ENCODE measurements at regions not wholly inside any gene's neighbourhood (a gene's known extent, or its start where the extent isn't known, plus 50 kb on each side); places are given as distances from the start of the nearest gene placed in this dataset.
"Not testable (repeated sequence)": the region's sequence is repeated elsewhere in the genome, so short reads cannot be mapped to it uniquely, and the experiment has no call there.

- Mint-ChIP-seq H3K4me1 (no peaks in the 10 kb centered on the region), H3K27me3 (ENCODE audit: low read depth in 3 of 3) (peaks cover 1 to 3% (median 2%) of the 10 kb centered on the region in 3 donors), H3K36me3 (no peaks in the 10 kb centered on the region), H3K9me3 (peaks cover 0 to 3% (median 0%) of the 10 kb centered on the region in 6 donors), H3K4me3 (no peak overlapping the region), H3K27ac (no peak overlapping the region)
- no peak for DNase-seq
Observed at GRCh38 chr6:88459189-88459588, 293.0 kb upstream of the CNR1 start.

GRCh38 chr6:88458662-88459061 is 292.5 kb upstream of the CNR1 start:
- no peak for DNase-seq
- no peaks in the 10 kb centered on the region for H3K36me3 Mint-ChIP-seq
- peaks cover 0 to 3% (median 0%) of the 10 kb centered on the region in 6 donors for H3K9me3 Mint-ChIP-seq
- peaks cover 1 to 3% (median 2%) of the 10 kb centered on the region in 3 donors for H3K27me3 Mint-ChIP-seq (ENCODE audit: low read depth in 3 of 3)
- no peak overlapping the region for H3K27ac Mint-ChIP-seq
- H3K4me3 Mint-ChIP-seq: no peak overlapping the region
- no peaks in the 10 kb centered on the region for H3K4me1 Mint-ChIP-seq

DNA sequence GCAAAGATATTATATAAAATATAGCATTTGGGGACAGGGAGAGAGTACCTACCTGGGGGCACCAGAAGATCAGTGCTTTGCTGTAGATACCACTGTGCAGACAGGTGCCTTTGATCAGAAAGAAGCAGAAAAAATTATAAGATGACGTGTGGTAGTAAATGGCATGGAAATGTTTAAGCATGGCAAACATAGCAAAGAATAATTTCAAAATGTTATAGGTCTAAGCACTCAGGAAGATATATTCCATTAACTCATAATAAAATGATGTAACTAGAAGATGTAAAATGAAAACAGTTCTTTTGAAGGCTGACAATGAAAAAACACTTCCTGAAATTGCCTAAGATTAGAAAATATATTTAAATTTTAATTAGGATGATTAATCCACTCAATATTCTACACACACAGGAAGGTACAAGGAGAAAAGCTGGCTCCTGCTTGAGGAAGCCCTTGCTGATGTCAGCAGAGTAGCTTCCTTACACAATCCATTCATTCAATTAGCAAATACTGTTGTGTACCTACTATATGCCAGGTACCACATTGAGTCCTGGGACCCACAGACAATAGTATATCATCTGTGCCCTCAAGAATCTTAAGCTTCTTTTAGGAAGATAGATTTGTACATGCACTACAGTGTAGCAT is 290.2 kb upstream of the CNR1 start:
- no peaks in the 10 kb centered on the region for H3K4me1 Mint-ChIP-seq
- H3K4me3 Mint-ChIP-seq: no peak overlapping the region
- no peaks in the 10 kb centered on the region for H3K36me3 Mint-ChIP-seq
- H3K27ac Mint-ChIP-seq: no peak overlapping the region
- no peaks in the 10 kb centered on the region for H3K27me3 Mint-ChIP-seq (ENCODE audit: low read depth in 3 of 3)
- no peak for DNase-seq
- H3K9me3 Mint-ChIP-seq: peaks cover 0 to 3% (median 0%) of the 10 kb centered on the region in 6 donors

DNA sequence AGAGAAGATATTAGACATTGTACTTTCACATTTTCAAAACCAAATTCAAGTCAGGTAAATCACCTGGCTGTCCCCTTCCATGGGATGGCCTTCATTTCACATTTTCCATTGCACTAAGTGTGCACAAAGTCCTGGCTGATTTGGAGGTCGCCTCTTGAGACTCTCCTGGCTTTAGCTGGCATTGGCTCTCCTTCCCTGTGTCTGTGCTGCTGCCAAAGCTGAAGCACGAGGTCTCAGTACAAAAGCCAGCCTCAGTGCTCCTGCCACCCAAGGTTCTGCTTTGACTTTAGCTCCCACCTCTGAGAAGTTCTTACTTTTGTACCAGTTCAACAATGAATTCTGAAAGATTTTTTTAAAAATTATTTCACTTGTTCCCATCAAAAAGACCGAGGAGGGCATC is 289.2 kb upstream of the CNR1 start:
- no peak overlapping the region for H3K4me3 Mint-ChIP-seq
- H3K27me3 Mint-ChIP-seq (ENCODE audit: low read depth in 3 of 3): no peaks in the 10 kb centered on the region
- H3K36me3 Mint-ChIP-seq: no peaks in the 10 kb centered on the region
- no peak for DNase-seq
- H3K27ac Mint-ChIP-seq: no peak overlapping the region
- H3K9me3 Mint-ChIP-seq: peaks cover 0 to 6% (median 2%) of the 10 kb centered on the region in 6 donors
- no peaks in the 10 kb centered on the region for H3K4me1 Mint-ChIP-seq

- no peak overlapping the region for H3K27ac Mint-ChIP-seq
- no peak for DNase-seq
- H3K36me3 Mint-ChIP-seq: no peaks in the 10 kb centered on the region
- H3K4me1 Mint-ChIP-seq: no peaks in the 10 kb centered on the region
- H3K27me3 Mint-ChIP-seq (ENCODE audit: low read depth in 3 of 3): no peaks in the 10 kb centered on the region
- H3K4me3 Mint-ChIP-seq: no peak overlapping the region
- H3K9me3 Mint-ChIP-seq: peaks cover 0 to 6% (median 3%) of the 10 kb centered on the region in 6 donors
Observed at GRCh38 chr6:88454658-88455057, 288.5 kb upstream of the CNR1 start.

- Mint-ChIP-seq H3K4me1 (no peaks in the 10 kb centered on the region), H3K36me3 (no peaks in the 10 kb centered on the region), H3K27ac (no peak overlapping the region), H3K4me3 (no peak overlapping the region), H3K9me3 (peaks cover 0 to 12% (median 4%) of the 10 kb centered on the region in 6 donors), H3K27me3 (ENCODE audit: low read depth in 3 of 3) (peaks cover 2 to 3% (median 3%) of the 10 kb centered on the region in 3 donors)
- DNase-seq: no peak
Observed at GRCh38 chr6:88449770-88450169, 283.6 kb upstream of the CNR1 start.

DNA sequence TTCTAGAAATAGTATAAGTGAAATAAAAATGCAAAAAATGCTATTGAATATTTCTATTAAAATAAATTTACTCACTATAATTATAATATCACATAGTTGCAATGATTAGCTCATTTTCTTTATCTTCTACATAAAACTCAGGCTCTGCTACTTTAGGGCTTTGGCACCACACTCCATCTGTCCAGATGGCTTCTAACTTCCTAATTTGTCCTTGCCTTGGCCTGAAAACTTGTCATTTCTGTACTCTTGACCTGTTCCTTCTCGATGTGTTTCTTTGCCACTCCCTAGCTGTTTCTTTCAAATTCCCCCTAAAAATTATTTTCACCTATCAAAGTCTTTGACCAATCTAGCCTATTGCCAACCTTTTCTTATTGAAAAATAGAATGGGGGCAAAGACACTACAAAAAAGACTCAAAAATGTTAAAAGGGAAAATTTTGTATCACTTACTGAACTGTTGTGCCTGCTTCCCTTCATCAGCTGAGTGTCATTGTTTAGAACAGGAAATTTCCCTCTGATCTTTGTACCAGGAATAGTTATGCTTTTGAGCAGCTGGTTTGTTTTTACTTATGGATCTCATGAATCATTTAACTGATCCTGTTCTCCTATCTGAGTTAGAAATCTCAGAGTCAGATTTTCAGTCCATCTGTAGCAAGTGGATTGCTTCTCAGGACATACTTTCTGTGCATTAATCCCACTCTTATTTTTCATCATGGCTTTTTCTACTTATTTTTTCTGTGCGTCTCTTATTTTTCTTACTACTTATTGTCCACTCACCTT is 279.2 kb upstream of the CNR1 start:
- Mint-ChIP-seq H3K27ac (no peak overlapping the region), H3K27me3 (ENCODE audit: low read depth in 3 of 3) (peaks cover 2 to 3% (median 3%) of the 10 kb centered on the region in 3 donors), H3K4me3 (no peak overlapping the region), H3K4me1 (no peaks in the 10 kb centered on the region), H3K36me3 (no peaks in the 10 kb centered on the region), H3K9me3 (peaks cover 0 to 7% (median 5%) of the 10 kb centered on the region in 6 donors)
- DNase-seq: no peak

- DNase-seq: no peak
- Mint-ChIP-seq H3K36me3 (no peaks in the 10 kb centered on the region), H3K27me3 (ENCODE audit: low read depth in 3 of 3) (peaks cover 2 to 3% (median 3%) of the 10 kb centered on the region in 3 donors), H3K9me3 (peaks cover 0 to 7% (median 3%) of the 10 kb centered on the region in 6 donors), H3K4me1 (no peaks in the 10 kb centered on the region), H3K4me3 (no peak overlapping the region), H3K27ac (no peak overlapping the region)
Observed at GRCh38 chr6:88443554-88443953, 277.4 kb upstream of the CNR1 start.

- H3K4me1 Mint-ChIP-seq: no peaks in the 10 kb centered on the region
Observed at GRCh38 chr6:88442737-88443136, 276.6 kb upstream of the CNR1 start.

DNA sequence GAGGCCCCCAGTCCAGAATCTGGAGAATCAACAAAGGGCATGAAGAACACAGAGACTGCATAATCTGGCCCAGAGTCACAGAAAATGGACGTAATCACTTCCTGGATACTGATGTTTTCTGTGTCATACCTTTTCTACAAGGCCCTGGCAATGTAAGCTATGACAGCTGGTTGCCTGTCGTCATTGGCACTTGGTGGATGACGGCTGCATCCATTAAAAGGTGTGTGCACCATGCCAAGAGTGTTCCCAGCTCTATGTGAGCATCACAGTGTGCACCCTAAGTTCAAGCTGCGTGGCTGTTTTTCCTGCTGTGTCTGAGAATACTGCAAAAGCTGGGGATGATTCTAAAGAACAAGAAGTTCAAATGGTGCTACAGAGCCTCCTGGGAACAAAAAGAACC is 275.2 kb upstream of the CNR1 start:
- no peak for DNase-seq
- H3K4me1 Mint-ChIP-seq: no peaks in the 10 kb centered on the region

More at GRCh38 chr6:88442737-88443136, 276.6 kb upstream of the CNR1 start:
- no peak overlapping the region for H3K4me3 Mint-ChIP-seq
- peaks cover 0 to 7% (median 2%) of the 10 kb centered on the region in 6 donors for H3K9me3 Mint-ChIP-seq
- H3K36me3 Mint-ChIP-seq: no peaks in the 10 kb centered on the region
- DNase-seq: no peak
- peaks cover 2 to 4% (median 3%) of the 10 kb centered on the region in 3 donors for H3K27me3 Mint-ChIP-seq (ENCODE audit: low read depth in 3 of 3)
- H3K27ac Mint-ChIP-seq: no peak overlapping the region

GRCh38 chr6:88428068-88428467 is 261.9 kb upstream of the CNR1 start:
- Mint-ChIP-seq H3K27me3 (ENCODE audit: low read depth in 3 of 3) (peaks cover 2% of the 10 kb centered on the region in 3 donors), H3K36me3 (no peaks in the 10 kb centered on the region), H3K27ac (no peak overlapping the region), H3K4me3 (no peak overlapping the region), H3K4me1 (no peaks in the 10 kb centered on the region), H3K9me3 (peaks cover 0 to 11% (median 1%) of the 10 kb centered on the region in 6 donors)
- no peak for DNase-seq

More for the DNA sequence above, 275.2 kb upstream of the CNR1 start:
- Mint-ChIP-seq H3K27me3 (ENCODE audit: low read depth in 3 of 3) (peaks cover 0 to 3% (median 1%) of the 10 kb centered on the region in 3 donors), H3K4me3 (no peak overlapping the region), H3K27ac (no peak overlapping the region), H3K9me3 (peaks cover 0 to 4% (median 0%) of the 10 kb centered on the region in 6 donors), H3K36me3 (no peaks in the 10 kb centered on the region)

DNA sequence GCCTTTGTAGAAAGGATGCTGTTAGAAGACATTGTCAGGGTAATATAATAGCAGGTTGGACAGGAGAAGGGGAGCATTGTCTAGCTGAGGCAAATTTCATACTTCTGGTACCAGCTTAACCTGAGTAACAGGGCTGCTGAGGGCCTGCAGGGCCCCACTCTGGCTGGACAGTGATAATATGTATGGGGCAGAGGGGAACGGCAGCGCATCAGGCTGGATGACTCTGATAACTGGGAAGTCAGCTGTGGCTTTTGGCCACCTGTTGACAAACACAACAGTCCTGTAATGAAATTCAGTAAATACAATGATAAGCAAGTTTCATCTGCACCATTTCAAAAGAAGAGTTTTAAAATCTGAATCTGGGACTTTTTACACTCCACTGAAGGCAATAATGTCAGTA is 259.9 kb upstream of the CNR1 start:
- H3K36me3 Mint-ChIP-seq: no peaks in the 10 kb centered on the region
- no peak overlapping the region for H3K27ac Mint-ChIP-seq
- DNase-seq: no peak
- no peaks in the 10 kb centered on the region for H3K4me1 Mint-ChIP-seq
- H3K4me3 Mint-ChIP-seq: no peak overlapping the region
- peaks cover 2 to 4% (median 2%) of the 10 kb centered on the region in 3 donors for H3K27me3 Mint-ChIP-seq (ENCODE audit: low read depth in 3 of 3)
- peaks cover 0 to 8% (median 0%) of the 10 kb centered on the region in 6 donors for H3K9me3 Mint-ChIP-seq

- Mint-ChIP-seq H3K4me1 (no peaks in the 10 kb centered on the region), H3K27me3 (ENCODE audit: low read depth in 3 of 3) (peaks cover under 1 to 2% (median 2%) of the 10 kb centered on the region in 3 donors), H3K4me3 (no peak overlapping the region), H3K27ac (no peak overlapping the region), H3K9me3 (peaks cover 0 to 8% (median 1%) of the 10 kb centered on the region in 6 donors), H3K36me3 (no peaks in the 10 kb centered on the region)
- DNase-seq: no peak
Observed at GRCh38 chr6:88422831-88423230, 256.7 kb upstream of the CNR1 start.

DNA sequence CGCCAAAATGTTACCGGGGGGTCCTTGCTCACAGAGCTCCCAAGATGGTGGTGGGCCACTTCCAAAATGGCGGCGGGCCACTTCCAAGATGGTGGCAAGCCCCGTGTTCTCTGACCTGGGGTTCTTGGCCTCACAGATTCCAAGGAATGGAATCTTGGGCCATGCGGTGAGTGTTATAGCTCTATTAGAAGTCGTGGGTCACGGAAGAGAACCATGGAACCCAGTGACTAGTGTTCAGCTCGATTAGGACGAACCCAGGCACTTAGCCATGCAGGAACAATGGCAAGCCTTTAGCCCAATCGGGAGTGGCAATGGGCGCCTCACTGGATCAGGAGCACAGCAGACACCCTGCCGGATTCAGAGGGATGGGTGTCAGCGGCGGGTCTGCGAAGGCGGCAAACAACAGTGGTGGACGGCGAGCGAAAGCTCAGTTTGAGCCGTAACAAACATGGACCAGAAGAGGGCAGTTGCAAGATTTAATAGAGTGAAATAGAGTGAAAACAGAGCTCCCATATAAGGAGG is 254.9 kb upstream of the CNR1 start:
- H3K4me1 Mint-ChIP-seq; H3K9me3 Mint-ChIP-seq; H3K4me3 Mint-ChIP-seq; DNase-seq; H3K27ac Mint-ChIP-seq; H3K27me3 Mint-ChIP-seq (ENCODE audit: low read depth in 3 of 3); H3K36me3 Mint-ChIP-seq: not testable (repeated sequence)
